NCI-H748 treated with DMSO at 0.1 percent for 48 hours (cell line): ENCODE measurements at regions not wholly inside any gene's neighbourhood (a gene's known extent, or its start where the extent isn't known, plus 50 kb on each side); places are given as distances from the start of the nearest gene placed in this dataset.

Experiments
- DNase-seq: peaks from one replicate; lab custom pipeline; 2025; lab: John Stamatoyannopoulos, UW

DNA sequence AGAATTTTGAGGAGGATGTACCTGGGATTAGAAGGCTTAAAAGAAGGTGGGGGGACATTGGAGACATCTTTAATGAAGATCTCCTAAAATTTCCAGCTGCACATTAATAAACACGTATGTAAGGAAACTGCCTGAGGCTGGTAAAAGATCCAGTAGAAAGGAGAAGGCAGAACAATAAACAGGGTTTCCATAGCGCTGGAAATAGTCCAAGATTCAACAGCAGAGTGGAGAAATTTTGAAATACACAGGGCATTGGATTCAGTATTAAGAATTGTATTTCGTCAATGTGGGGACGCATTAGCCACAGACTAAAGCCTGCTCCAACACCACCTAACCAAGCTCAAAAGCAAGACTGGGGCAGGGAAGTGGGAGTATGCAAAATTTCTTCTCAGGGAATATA is 606.9 kb upstream of the NRXN1 start:
- no peak for DNase-seq

DNA sequence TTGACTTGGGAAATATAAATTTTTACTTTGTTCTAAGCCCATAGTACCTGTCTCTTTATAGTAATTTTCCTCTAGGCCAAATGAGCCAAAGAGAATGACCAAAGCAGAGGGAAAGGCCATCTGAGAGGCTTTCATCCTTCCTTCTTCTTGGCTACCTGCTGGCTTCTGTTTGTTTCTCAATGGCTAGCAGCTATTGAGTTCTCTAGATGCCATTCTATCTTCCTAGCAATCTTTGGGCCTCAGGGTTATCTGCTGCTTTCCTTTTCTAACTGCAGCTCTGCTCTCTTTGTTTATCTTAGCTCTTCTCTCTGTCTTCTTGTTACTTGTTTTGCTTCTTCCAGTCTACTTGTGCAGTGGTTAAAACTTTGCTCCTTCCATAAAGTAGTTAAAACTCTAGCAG is 601.1 kb upstream of the NRXN1 start:
- DNase-seq, result no peak

DNA sequence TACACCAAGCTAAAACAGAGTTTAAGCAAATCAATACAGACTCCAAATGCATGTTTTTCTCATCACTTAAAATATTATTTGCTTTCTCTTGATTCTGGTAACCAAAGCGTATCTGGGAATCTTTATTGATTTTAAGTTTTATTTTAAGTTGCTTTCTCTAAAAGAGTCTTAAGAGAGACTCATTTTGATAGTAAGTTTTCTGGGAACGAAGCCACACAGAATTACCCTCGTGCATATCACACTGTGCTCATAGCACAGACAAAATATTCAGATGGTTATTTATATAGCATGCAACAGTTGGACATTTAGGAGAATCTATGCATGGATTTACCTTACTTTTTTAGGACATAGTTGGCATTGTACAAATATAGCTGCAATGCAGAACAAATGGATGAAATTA is 597.5 kb upstream of the NRXN1 start:
- DNase-seq, result no peak

DNA sequence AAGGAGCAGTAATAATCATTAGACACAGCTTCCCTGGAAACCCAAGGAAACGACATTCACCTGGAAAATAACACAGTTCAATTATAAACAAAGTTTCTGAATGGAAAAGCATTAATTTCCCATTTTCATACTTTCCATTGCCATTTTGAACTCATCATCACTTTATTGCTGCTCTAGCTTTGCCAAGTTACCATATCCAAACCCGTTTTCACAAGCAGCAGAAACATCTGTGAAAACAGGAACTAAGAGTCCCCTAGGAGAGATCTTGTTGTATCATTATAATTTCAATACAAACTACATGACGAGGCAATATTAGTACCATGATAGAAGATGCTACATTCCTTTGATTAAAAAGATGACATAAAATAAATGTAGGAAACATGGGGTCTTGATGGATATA is 597.0 kb upstream of the NRXN1 start:
- DNase-seq, result no peak

DNA sequence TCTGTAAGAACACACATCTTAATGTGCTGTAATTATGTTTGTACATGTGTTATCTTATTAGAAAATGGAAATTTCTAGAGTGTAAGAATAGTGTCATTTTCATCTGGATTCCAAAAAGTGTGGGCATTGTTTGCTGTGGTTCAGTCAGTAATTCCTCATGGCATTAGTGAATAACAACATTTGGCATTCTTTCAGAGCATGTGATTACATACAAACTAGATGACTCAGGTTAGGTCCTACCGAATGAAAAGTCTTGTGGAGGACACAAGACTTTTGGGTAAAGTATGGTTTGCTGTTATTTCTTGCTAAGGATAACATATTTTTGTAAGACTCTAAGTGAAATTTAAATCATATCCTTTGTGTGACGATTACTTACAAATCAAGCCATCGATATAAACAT is 593.1 kb upstream of the NRXN1 start:
- no peak for DNase-seq

DNA sequence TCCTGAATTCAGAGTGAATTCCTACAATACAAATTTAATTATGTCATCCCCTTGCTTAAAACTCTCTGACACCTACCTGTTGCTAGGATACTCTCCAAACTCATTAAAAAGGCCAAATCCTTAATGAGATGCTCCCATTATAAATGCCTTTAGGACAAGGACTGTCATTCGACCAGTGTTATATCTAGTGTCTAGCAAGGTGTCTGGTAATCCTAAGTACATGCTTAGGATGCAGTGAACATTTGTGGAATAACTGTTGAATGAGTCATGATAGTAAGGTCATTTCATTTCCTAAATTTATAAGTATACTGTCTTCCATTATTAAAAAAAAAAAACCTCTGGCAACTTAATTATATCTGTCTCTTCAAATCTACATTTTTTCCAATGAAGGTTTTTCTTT is 588.9 kb upstream of the NRXN1 start:
- no peak for DNase-seq

DNA sequence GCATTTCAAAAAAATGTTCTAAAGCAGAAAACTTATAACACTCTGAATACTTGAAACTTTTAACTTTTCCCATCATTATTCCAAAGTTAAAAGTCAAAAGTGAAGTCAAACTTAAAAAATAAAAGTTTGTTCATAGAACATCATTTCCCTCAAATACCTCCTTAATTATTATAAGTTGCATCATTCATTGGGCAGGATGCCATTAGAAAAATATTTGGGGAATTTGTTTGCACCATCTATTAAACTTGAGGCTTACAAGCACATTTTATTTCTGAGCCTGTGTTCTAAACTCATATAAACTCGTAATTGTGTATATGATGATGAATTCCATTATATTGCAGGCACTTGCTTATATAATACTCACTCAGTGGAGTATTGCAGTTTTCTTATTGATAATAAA is 588.0 kb upstream of the NRXN1 start:
- no peak for DNase-seq

DNA sequence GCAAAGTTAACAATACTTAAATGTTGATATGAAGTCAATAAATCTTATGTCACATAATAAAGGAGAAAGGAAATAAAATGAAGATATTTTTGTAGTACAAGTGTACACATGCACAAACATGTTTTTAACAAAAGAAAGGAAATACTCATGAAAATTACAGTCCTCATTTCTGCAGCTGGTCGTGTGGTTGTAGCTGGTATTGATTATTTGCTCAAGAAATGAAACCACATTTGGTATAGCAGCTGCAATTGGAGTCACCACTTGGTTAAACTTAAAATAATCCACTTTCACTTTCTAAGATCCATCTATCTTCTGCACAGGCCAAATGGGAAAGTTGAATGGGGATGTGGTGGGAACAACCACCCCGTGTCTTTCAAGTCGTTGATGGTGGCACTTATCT is 580.5 kb upstream of the NRXN1 start:
- no peak for DNase-seq

DNA sequence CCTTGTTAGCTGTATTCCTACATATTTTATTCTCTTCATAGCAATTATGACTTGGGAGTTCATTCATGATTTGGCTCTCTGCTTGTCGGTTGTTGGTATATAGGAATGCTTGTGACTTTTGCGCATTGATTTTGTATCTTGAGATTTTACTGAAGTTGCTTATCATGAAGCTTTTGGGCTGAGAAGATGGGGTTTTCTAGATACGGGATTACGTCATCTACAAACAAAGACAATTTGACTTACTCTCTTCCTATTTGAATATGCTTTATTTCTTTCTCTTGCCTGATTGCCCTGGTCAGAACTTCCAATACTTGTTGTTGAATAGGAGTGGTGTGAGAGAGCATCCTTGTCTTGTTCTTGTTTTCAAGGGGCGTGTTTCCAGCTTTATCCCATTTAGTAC is 569.8 kb upstream of the NRXN1 start:
- DNase-seq, result no peak

DNA sequence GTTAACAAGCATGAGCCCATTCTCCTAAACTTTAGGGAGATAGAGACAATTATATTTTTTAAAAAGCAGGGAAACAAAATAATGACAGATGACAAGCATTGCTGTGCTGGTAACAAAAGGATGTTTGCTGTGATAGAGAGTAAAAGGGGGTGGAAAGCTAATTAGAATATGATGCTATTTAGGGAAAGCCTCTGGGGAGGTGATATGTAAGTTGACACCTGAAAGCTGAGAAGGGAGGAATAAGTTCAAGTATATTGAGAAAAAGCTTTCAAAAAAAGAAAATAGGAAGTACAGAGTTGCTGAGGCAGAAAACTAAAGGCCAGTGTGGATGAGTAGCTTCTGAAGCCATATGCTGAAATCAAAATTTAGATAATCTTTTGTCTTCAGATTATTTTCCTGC is 565.2 kb upstream of the NRXN1 start:
- DNase-seq, result no peak

DNA sequence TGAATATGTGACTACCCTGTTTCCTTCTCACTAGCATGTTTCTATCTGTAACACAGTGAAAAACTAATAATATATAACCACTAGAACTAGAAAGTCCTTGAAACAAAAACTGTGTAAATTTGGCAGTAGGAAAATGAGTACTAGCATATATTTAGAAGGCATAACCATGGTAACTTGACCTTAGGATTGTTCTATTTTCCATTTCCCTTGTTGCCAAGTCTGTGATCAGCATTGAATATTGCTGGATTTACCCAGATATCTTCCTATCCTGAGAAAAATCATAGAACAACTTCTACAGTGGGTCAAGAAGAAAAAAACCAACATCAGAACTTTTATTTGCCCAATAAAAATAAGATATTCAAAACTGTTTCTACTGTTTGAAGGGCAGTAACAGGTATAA is 563.9 kb upstream of the NRXN1 start:
- no peak for DNase-seq

DNA sequence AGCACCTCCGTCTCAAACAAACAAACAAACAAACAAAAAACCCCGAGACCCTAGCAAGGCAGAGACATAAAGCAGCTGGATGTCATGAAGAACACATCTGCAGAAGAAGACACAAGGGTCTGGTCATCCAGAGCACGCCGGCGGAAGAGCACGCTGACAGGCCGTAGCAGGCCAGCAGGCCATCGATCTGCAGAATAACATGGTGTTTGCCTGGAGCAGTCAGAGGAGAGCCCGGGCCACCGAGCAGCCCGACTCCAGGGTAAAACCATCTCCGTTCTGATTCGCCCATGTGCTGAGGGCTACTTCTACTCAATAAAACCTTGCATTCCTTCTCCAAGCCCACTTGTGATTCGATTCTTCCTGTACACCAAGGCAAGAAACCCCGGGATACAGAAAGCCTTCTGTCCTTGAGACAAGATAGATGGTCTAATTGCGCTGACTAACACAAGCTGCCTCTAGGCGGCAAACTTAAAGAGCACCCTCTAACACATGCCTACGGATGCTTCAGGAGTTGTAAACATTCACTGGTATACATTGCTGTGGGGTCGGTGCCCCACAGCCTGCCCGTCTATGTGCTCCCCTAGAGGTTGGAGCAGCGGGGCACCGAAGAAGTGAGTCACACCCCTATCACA is 549.8 kb upstream of the NRXN1 start:
- no peak for DNase-seq

DNA sequence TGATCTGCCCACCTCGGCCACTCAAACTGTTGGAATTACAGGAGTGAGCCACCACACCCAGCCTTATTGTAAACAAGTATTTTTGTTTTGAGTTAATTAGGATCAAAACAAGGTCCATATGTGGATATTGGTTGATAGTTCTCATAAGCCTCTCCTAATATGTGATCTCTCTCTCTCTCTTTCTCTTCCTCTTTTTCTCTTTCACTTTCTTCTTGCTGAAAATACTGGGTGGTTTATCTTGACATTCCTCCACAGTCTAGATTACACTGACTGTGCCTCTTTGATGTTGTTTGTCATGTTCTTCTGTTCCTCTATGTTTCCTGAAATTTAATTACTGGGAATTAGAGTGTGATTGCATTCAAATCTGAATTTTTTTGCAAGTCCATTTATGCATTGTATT is 547.5 kb upstream of the NRXN1 start:
- no peak for DNase-seq

DNA sequence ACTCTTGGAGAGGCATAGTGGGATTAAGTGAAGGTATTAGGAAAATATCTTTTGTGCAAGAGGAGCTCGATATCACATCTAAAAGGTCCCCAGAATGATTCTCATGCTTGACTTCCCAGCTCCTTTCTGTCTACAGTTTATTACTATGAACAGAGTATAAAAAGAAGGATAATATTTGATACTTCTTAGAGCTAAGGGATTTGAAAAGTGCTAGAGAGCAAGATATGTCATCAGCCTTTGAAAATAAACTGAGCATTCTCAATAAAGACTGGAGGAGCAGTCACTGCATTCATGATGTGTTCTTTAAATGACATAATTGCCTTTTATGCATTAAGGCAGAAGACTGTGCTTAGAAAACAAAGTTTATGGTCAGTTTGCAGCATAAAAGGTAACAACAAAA is 543.2 kb upstream of the NRXN1 start:
- DNase-seq, result no peak

DNA sequence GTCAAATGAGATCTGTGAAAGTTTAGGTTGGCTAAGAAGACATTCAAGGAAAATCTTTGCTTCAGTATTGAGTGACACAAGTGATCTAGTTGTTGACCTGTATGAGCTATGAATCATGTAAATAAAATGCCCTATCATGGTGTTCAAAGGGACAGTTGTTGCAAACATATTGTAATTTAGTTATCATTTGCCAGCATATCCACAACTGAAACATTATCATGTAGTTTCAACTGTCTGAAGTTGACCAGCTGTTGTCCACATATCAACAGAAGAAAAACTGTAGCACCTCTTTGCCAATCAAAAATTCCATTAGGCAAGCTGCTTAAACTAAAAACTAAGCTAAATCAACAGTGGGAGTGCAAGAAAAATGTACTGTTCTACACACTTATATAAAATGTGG is 527.1 kb upstream of the NRXN1 start:
- no peak for DNase-seq

DNA sequence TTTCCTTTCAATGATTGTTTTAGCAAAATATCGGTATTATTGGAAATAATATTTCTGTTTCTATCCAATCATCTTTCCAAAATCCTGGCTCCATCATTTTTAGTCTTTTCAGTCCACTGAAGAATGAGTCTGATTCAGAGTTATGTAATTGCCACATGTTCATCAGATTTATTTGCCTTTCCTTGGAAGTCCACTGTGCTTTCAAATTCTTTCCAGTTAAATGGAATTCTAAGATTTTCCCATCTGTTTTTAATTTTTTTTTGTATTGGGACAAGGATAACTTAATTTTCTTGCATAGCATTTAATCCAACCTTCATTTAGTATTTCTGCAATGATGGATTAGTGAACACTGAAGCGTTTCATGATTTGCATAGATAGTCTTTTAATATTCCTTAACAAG is 521.5 kb upstream of the NRXN1 start:
- DNase-seq, result no peak

DNA sequence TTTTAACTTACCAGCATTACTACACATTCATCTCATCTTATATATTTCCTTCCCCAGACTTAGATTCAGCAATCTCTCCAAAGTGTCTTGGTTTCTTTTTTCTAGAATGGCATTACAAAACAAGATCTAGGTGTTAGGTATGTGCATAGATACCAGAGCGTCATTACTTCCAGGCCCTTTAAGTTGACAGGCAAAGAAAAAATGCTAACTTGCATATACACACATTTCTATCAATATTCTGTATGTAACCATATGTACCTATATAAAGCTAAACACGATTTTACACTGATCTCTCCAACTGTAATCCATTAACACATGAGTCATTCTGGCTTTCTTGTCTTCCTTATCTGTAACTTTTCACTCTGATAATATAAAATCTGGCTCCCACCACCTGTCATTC is 503.8 kb upstream of the NRXN1 start:
- DNase-seq, result no peak

DNA sequence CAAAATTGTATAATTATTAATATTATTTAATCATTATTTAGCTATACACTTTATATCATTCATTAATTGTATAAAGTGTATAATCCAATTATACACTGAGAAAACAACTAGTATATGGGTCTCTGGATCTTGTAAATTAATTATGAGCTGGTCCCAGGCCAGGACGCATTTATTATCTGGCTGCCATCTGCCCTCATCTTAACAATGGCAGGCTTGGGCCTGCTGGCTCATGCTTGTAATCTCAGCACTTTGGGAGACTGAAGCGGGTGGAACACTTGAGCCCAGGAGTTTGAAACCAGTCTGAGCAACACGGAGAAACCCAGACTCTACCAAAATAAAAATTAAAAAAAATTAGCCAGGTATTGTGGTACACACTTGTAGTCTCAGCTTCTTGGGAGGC is 502.2 kb upstream of the NRXN1 start:
- no peak for DNase-seq

DNA sequence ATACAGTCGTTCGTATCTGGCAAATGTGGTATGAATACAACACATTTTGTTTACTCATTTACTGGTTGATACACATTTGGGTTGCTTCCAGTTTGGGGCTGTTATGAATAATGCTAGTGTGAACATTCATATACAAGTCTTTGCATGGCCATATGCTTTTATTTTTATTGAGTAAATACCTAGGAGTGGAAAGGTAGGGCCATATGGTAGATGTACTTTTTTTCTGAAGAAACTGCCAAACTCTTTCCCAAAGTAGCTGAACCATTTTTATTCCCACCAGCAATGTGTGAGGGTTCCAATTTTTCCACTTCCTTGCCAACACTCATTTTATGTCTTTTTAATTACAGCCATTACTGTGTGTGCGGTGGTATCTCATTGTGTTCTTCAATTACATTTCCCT is 496.2 kb upstream of the NRXN1 start:
- DNase-seq, result peak; percentile 1

DNA sequence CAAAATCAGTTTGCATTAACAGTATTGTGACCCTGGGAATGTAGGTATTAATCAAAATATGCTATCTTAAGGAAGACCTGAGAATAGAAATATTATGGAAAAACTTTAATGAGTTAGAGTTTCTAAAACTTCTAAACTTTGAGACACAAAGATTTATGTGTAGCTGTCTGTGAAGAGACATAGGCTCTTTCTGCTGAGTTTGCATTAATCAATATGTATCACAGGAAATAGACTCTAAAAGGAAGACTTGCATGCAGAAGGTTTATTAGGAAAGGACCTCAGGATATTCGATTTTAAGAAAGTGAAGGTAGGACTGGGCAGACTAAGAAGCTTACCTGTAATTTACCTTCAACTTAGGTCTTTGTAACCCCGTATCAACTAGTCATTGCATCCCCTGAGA is 494.8 kb upstream of the NRXN1 start:
- no peak for DNase-seq

DNA sequence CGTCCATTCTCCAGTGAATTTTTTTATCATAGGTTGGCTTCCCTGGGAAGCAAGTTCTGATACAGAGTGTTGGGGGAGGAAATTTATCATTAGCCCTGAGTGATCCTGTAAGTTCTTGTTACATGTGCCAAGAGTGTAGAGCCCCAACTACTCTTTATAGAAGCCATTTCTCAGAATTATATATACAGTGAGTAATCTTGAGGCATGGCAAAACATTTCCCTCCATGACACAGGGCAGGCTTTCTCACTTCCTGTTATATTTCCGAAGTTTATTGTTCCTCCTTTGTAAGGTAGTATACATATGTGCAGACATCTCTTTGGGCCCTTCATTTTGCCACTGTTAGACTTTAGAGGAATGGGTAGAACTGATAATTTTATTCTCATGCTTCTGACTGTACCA is 484.7 kb upstream of the NRXN1 start:
- DNase-seq, result no peak

DNA sequence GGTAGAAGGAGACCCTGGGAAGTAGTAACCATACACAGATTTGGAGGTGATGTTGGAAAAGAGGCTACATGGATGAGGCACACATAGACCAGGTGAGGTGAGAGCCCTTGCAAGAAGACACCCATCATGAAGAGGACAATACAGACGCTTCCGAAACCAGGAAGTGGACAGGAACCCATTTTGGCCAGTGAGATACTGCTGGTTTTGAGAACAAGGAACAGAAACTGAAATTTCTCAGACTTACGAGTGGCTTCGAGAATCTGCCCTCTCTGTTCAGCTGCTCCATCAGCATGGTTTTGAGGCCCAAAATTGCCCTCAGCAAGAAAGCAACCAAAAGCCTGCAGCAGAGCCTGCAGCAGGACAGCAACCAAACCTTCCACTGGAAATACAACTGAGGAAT is 479.1 kb upstream of the NRXN1 start:
- no peak for DNase-seq

DNA sequence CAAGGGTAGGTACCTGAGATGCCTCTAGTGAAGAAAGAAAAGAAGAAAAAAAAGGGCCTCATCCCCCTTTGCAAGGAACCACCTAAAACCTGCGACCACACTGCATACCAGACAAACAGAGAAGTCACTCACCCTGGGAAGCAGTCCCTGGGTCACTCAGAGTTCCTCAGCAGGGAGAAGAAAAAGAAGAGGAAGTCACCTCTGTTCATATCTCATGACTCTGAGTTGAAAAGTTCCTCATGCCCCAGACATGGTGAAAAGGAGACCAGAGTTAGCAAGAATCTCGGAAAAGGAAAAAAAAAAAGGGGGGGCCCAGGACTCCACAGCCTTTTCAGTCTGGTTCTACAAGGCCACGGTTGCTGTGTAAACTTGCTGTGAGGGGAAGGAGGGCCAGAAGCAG is 478.4 kb upstream of the NRXN1 start:
- DNase-seq, result no peak

DNA sequence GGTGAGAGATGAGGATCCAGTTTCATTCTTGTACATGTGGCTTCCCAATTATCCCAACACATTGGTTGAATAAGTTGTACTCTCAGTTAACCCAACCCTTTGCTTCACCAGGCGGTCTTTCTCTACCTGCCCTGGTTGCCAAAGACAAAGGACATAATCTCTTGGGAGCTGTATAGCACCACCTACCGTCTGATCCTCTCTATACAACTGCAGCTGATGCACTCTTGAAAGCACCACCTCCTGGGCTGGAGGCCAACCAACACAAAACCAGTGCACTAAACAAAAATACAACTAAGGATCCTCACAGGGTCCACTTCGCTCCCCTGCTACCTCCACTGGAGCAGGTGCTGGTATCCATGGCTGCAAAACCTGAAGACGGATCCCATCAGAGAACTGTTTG is 473.6 kb upstream of the NRXN1 start:
- no peak for DNase-seq
